ENCODE measurements at regions not wholly inside any gene's neighbourhood (a gene's known extent, or its start where the extent isn't known, plus 50 kb on each side); places are given as distances from the start of the nearest gene placed in this dataset.

DNA sequence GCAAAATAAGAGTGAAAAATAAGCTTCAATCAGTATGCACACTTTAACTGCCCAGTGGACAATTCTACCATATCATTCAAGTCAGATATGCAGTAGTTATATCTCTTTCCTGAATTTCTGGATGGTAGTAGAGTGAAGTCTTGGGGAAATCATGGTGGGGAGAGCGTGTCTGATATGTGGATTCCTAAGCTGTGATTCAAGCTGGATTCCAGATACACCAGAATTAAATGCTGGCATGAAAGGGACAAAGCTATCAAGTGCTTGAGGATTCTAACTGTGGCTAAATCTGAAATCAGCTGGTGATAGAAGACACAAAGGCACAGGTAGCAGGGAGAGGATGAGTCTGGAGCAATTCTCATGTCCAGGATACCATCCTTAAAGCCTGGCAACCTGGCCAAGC lies 323.5 kb downstream of the DUSP10 start:
- Histone ChIP-seq H3K4me1 (no peaks in the 10 kb centered on the region), H3K9me3 (ENCODE audit: control insufficient read depth, low read length) (no peaks in the 10 kb centered on the region), H2AFZ (no peak overlapping the region), H3K4me2 (ENCODE audit: low read length) (no peak overlapping the region), H3K9ac (no peak overlapping the region), H3K4me3 (ENCODE audit: low read depth, low read length) (no peak overlapping the region), H3K36me3 (ENCODE audit: control insufficient read depth, insufficient read depth, low read length) (no peaks in the 10 kb centered on the region), H3K27me3 (ENCODE audit: control insufficient read depth, insufficient read depth, low read length) (no peaks in the 10 kb centered on the region), H3K79me2 (no peaks in the 10 kb centered on the region), H3K27ac (no peak overlapping the region)
- TF ChIP-seq, protein P1, sequence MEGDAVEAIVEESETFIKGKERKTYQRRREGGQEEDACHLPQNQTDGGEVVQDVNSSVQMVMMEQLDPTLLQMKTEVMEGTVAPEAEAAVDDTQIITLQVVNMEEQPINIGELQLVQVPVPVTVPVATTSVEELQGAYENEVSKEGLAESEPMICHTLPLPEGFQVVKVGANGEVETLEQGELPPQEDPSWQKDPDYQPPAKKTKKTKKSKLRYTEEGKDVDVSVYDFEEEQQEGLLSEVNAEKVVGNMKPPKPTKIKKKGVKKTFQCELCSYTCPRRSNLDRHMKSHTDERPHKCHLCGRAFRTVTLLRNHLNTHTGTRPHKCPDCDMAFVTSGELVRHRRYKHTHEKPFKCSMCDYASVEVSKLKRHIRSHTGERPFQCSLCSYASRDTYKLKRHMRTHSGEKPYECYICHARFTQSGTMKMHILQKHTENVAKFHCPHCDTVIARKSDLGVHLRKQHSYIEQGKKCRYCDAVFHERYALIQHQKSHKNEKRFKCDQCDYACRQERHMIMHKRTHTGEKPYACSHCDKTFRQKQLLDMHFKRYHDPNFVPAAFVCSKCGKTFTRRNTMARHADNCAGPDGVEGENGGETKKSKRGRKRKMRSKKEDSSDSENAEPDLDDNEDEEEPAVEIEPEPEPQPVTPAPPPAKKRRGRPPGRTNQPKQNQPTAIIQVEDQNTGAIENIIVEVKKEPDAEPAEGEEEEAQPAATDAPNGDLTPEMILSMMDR (IDR thresholded peaks at IDR 0.05): no peak

DNA sequence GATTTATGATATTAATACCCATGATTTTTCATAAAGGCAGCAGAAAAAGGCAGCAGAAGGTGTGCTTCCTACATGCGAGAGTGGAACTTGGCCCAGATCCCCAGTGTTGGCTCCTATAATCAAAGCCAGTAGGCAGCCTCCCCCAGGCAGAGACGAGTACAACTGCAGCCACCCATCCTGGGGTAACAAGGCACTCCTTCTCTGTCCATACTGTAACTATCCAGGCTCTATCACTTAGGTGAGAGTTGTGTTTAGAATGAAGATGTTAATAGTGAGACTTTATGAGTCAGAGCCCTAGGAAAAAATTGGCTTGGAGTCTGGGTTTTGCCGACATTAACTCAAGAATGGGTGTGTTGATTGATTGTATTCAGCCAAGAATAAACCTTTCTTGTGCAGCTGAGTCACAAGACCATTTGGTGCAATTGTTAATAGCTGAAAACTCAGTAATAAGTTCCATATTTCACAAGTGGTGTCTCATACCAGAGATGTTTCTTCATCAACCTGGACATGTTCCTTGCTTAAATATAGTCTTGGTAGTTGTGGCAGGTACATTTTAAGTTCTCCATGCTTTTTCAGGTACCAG lies 322.3 kb downstream of the DUSP10 start:
- Histone ChIP-seq H3K36me3 (ENCODE audit: control insufficient read depth, insufficient read depth, low read length) (no peaks in the 10 kb centered on the region), H3K27me3 (ENCODE audit: control insufficient read depth, insufficient read depth, low read length) (no peaks in the 10 kb centered on the region), H3K9ac (no peak overlapping the region), H3K4me3 (ENCODE audit: low read depth, low read length) (no peak overlapping the region), H2AFZ (no peak overlapping the region), H3K79me2 (no peaks in the 10 kb centered on the region), H3K4me2 (ENCODE audit: low read length) (no peak overlapping the region), H3K27ac (no peak overlapping the region), H3K9me3 (ENCODE audit: control insufficient read depth, low read length) (no peaks in the 10 kb centered on the region), H3K4me1 (no peaks in the 10 kb centered on the region)
- TF ChIP-seq, protein P1 (IDR thresholded peaks at IDR 0.05): no peak

DNA sequence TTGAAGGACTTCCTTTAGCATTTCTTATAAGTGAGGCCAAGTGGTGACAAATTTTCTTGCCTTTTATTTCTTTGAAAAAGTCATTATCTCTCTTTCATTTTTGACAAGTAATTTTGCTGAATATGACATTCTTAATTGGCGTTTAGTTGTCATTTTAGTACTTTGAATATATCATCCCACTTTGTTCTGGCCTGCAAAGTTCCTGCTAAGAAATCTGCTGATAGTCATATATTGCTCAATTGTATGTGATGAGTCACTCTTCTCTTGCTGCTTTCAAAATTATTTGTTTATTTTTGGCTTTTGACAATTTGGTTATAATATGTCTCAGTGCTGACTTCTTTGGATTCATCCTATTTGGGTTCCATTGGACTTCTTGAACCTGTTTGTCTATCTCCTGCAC lies 312.6 kb downstream of the DUSP10 start:
- Histone ChIP-seq H3K4me3 (ENCODE audit: low read depth, low read length) (no peak overlapping the region), H3K9ac (no peak overlapping the region), H3K27me3 (ENCODE audit: control insufficient read depth, insufficient read depth, low read length) (no peaks in the 10 kb centered on the region), H2AFZ (no peak overlapping the region), H3K36me3 (ENCODE audit: control insufficient read depth, insufficient read depth, low read length) (no peaks in the 10 kb centered on the region), H3K4me2 (ENCODE audit: low read length) (no peak overlapping the region), H3K9me3 (ENCODE audit: control insufficient read depth, low read length) (no peaks in the 10 kb centered on the region), H3K4me1 (no peaks in the 10 kb centered on the region), H3K79me2 (no peaks in the 10 kb centered on the region), H3K27ac (no peak overlapping the region)
- TF ChIP-seq, protein P1 (IDR thresholded peaks at IDR 0.05): no peak

DNA sequence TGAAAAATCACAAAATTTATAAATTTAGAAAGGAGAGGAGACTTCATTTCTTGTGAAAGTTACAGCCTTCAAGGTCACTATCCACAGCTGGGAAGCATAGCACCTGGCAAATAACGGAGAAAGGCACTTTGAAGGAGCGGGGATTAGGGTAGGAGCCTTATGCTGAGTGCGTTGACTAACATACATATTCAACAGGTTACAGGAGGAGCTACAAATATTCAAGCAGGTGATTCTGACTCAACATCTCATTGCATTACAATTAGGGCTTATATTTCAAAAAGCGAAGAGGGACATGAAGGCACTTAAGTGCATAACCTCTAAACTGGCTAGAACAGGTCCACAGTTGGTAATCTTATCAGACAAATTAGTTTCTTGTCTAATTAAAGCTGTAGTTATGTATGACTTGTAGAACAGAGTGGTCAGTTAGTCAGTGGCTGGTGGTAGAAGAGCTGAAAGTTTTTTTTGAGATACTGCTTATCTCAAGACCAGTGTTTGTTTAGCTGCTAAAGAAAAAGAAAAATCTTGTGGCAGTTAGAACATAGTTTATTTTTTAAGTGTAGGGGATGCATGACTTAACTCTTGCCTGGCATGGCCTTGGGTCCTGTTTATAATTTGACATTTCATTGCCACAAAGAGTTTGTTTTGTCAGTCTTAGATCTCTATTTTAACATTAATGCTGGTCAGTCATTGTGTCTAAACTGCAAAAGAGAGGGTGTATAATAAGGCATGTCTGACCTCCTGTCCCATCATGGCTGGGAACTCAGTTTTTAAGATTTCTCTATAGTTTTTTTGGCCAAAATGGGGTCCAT lies 311.5 kb downstream of the DUSP10 start:
- Histone ChIP-seq H3K4me2 (ENCODE audit: low read length) (no peak overlapping the region), H3K27ac (no peak overlapping the region), H3K79me2 (no peaks in the 10 kb centered on the region), H3K36me3 (ENCODE audit: control insufficient read depth, insufficient read depth, low read length) (no peaks in the 10 kb centered on the region), H3K27me3 (ENCODE audit: control insufficient read depth, insufficient read depth, low read length) (no peaks in the 10 kb centered on the region), H3K9ac (no peak overlapping the region), H2AFZ (no peak overlapping the region), H3K4me3 (ENCODE audit: low read depth, low read length) (no peak overlapping the region), H3K9me3 (ENCODE audit: control insufficient read depth, low read length) (no peaks in the 10 kb centered on the region), H3K4me1 (no peaks in the 10 kb centered on the region)
- TF ChIP-seq, protein P1 (IDR thresholded peaks at IDR 0.05): no peak
